GM12874 (cell line): ENCODE measurements at regions not wholly inside any gene's neighbourhood (a gene's known extent, or its start where the extent isn't known, plus 50 kb on each side); places are given as distances from the start of the nearest gene placed in this dataset.

Experiments
- TF ChIP-seq, protein P1 (sequence below): IDR thresholded peaks from 2 replicates; pipeline ENCODE4 v1.5.1; 2011; ENCODE audit warnings: low read depth, mild to moderate bottlenecking, control low read depth, low read length, moderate library complexity; ENCODE audit not compliant: insufficient read depth

DNA sequence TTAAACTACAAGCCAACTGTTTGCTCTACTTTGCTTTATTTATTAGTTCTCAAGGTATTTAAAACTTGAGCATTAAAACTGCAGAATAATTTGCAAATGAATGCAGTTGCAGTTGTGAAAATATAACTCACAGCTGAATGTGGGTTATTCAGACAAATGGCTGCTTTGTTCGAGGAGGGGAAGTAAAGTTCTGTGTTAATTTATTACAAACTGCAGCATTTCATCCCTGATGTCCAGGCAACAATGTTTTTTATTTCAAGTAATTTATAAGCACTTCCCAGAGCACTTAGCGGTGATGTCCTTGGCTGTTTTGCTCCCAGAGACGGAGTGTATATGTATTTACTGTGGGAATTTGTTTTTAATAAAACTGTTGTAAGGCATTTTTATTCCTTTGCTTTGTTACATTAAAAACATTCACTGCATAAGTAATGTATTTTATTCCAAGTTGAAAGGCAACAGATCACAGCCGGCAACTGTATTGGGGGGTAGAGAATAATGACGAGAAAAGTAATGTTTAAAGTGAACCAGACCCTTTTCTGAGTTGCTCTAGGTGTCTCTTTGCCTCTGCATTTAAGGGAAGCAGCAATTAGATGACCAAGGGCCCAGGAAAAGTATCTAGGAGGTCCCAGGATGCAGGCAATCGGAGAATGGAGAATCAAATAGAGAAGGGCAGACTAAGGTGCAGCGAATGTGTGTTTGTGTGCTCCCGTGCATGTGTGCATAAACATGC is 291.2 kb upstream of the SALL1 start:
- TF ChIP-seq, protein P1, sequence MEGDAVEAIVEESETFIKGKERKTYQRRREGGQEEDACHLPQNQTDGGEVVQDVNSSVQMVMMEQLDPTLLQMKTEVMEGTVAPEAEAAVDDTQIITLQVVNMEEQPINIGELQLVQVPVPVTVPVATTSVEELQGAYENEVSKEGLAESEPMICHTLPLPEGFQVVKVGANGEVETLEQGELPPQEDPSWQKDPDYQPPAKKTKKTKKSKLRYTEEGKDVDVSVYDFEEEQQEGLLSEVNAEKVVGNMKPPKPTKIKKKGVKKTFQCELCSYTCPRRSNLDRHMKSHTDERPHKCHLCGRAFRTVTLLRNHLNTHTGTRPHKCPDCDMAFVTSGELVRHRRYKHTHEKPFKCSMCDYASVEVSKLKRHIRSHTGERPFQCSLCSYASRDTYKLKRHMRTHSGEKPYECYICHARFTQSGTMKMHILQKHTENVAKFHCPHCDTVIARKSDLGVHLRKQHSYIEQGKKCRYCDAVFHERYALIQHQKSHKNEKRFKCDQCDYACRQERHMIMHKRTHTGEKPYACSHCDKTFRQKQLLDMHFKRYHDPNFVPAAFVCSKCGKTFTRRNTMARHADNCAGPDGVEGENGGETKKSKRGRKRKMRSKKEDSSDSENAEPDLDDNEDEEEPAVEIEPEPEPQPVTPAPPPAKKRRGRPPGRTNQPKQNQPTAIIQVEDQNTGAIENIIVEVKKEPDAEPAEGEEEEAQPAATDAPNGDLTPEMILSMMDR: no peak

DNA sequence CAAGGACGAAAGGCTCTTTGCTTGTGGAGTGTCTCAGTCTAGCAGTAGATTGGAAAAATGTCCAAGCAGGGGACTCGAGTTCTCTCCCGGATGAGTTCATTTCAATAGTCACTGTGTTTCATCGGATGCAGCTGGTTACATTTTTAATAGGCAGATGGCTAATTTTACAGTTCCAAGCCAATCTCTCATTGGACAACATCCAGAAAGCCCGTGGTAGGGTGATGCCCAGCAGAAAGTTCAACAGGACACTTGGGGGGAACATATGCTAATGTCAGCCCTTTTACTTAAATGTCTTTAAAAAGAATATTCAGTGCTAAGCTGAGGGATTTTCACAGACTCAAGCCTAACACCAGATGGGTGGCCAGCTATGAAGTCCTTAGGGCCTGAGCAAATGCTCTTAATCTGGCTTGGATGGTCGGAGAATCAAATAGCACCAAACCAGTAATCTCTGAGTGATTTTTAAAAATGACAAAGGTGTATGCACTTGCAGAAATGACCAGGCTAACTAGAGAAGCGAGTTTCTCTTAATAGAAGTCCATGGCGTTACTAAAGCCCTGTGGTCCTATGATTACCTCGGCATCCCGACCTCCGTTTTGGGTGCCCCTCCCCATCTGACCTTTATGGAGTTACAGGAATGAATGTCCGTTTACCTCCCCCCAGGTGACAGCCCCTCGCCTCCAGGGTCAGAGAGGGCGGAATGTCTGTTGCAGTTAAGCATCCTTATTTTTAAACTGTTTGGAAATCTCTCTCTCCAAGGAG is 289.2 kb upstream of the SALL1 start:
- TF ChIP-seq, protein P1: no peak

DNA sequence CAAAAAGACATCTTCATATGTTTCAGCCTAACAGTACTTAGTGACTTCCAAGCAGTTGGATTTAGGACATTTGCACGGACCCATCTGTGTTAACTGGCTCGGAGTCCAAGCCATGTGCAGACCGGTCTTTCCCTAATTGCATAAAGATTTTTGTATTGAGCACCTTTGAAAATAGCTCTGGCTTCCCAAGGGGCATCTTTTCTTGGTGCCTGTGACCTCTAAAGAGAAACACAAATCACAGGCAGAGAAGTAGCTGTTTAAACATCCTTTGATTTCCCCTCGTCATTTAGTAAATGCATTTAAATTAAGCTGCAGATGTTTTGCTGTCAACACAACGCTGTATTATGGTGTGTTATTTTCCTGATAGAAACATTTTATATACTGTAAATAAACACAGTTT is 288.2 kb upstream of the SALL1 start:
- TF ChIP-seq, protein P1: no peak

DNA sequence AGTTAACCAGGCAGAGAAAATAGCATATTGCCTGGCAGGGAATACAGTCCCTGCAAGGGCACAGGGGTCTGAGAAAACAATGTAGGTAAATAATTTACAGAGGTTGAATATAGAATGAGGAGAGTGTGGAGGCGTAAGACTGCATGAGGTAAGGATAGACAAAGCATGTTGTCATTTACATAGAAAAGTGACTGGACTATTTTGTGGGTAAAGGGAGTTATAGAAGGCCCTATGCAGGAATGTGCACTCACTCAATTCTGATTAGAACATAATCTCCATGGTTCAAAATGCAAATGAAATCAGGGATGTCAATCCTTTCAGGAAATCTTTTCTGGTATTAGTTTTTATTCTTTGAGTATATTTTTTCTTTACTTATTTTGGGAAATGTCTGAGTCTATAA is 285.7 kb upstream of the SALL1 start:
- TF ChIP-seq, protein P1: no peak

DNA sequence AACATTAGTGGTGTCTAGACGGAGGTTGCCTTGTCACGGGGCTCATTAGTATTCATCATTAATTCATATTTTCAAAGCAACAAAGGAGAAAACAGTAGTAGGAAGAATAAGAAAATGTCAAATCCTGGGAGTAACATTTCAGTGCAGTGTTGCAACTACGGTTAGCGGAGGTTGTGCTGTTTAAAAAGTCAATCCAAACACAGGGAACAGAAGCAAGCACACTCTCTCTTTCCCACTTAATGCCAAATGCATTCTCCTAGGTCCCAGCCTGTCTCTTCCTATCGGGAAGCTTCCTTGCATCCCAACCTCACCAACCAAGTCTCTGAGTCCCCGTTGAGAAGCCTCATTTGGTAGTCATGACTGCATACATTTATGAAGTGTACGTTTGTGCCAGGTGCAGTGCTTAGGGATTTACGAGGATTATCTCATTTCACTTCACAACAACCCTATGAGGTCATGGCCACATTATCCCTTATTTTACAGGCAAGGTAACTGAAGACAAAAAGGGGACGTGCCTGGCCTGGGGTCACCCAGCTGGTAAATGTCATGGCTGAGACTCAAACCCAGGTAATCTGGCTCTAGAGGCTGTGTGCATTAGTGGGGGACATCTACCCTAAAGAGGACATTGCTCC is 283.6 kb upstream of the SALL1 start:
- TF ChIP-seq, protein P1: no peak

DNA sequence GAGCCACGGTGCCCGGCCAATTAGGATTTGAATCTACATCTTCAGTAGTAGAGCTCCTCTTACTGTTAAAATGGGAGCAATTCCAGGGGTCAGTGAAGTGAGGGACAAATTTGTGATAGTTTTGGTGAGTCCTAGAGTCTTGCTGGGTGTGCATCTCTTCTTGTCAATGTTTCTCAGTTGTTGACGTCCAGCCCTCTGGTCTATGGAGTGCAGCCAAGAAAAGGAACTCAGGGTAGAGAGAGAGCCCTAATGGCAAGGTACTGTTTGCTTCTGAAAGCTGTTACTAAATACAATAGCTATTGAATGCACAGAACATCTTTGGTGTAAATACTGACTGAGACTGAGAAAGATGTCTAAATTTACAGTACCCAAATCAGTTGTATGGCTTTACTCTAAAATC is 282.5 kb upstream of the SALL1 start:
- TF ChIP-seq, protein P1: no peak

DNA sequence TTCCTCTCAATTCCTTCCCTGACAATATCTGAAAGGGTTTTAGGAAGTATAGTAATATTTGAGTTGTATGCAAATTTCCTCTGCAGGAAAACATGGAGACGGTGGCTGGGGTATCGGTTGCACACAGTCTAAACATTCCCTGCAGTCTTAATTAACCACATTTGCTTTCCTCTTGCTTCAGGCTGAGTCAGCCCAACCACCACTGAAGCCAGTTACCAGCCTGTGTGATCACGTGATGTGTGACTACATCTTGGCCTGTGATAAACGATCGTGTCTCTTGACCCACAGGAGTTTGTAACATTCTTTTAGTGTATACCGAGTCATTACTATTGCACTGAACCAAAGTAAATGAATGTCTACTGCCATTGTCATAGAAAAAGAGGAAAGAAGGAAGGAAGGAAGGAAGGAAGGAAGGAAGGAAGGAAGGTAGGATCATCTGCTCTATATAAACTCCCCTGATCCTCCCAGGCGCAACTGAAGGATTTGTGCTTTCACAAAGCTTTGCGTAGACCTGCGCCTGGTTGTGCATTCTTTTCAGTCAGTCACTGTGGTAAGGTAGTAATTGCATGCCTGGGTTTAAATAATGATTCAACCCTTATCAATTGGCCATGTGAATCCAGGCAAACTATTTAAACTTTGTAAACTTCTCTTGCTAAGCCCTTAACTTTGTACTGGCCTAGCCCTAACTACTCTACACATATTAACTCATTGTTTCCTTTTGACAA is 280.6 kb upstream of the SALL1 start:
- TF ChIP-seq, protein P1: no peak
